HG03571 (cell line): ENCODE measurements at regions not wholly inside any gene's neighbourhood (a gene's known extent, or its start where the extent isn't known, plus 50 kb on each side); places are given as distances from the start of the nearest gene placed in this dataset.

ENCODE experiments used
- ATAC-seq: cut with Tn5 transposase; IDR thresholded peaks from one replicate; pipeline ENCODE4 v1.9.1; 2021; ENCODE audit not compliant: unreplicated experiment

- ATAC-seq = no peak
Measured at GRCh38 chr9:96040591-96041461, 165.3 kb downstream of the ERCC6L2 start.

- ATAC-seq = no peak
Measured at GRCh38 chr9:96038914-96039313, 163.4 kb downstream of the ERCC6L2 start.

GRCh38 chr9:96038271-96038670, 162.8 kb downstream of the ERCC6L2 start:
- ATAC-seq = no peak

DNA sequence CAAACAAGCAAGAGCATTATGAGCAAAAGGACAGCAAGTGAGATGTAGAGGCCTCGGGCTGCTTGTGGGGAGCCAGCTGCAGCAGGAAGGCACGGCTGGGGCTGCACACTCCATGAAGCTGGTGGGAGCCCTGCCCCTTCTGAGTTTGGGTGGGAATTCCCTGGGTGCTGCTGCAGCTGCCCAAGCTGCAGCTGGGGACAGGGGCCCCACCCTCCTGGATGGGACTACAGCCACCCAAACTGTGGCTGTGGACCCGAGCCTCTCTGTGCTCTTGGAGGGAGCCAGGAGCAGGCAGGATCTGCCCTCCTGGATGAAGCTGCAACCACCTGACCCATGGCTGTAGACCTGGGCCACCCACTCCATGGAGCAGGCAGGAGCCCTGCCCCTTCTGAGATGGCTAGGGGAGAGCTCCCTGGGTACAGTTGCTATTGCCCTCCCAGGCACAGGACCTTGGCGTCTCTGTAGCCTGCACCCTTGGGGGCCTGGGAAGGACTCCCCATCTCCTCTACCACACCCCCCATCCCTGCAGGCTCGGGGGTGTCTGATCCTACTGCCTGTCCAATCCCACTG, 159.1 kb downstream of the ERCC6L2 start:
- ATAC-seq = no peak

DNA sequence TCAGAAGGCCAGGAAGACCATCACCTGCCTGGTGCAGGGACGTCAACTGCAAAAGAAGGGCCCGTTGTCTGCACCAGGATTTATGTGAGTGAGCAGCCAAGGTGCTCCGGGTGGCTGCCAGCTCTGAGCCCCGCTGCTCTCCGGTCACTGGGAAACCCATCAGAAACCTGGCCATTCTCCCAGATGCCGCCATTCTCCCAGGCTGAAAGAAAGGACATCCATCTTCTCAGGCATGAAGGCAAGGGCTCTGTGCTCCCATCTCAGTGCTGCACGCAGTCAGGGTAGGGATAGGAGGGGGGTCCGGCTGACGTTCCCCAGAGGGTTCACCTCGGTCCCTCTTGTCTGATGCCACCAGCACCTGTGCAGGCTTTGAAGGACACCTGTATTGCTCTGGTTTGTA, 158.4 kb downstream of the ERCC6L2 start:
- no peak for ATAC-seq

- no peak for ATAC-seq
Measured at GRCh38 chr9:96031916-96032534, 156.5 kb downstream of the ERCC6L2 start.

DNA sequence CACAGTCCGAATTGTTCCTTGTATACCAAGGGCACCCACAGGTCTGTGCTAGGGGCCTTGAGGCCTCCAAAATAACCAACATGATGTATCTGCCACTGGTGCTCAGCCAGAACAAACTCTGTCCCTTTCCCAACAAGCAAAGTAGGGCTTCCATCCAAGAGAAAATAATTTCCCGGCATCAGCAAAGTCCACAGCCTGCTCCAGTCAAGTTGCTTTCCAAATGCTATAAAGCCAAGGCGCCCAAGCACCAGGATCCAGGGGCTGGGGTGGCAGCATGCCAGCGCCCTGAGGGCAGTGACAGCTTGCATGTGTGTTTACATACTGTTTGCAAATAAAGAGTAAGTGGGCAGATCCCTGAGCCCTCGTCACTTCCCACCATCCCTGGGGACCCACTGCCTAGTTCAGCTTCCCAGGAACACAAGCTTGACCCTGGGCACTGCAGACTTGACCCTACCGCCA, 155.9 kb downstream of the ERCC6L2 start:
- ATAC-seq = no peak

GRCh38 chr9:96029722-96030530, 154.4 kb downstream of the ERCC6L2 start:
- no peak for ATAC-seq

GRCh38 chr9:96027251-96028131, 152.0 kb downstream of the ERCC6L2 start:
- ATAC-seq = no peak

- no peak for ATAC-seq
Measured at GRCh38 chr9:96026655-96027213, 151.2 kb downstream of the ERCC6L2 start.

GRCh38 chr9:96025995-96026602, 150.6 kb downstream of the ERCC6L2 start:
- ATAC-seq = no peak

DNA sequence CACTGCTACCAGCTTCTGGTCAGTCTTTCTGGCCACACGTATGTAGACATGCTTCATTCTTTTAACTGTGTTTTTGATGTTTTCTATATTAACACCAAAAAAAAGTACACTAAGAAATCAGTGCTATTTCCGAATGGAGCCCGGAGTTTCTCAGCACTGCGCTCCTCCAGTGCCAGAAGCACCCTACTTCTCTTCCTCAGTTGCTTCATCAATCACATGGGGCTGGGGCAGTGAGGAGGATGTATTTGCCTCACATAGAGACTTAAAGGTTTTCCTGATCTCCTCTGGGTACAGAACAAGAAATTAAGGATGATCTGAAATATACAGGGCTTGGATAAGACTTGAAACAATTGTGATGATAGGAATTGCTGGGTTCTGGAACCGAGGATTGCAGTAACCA, 148.0 kb downstream of the ERCC6L2 start:
- ATAC-seq = no peak

DNA sequence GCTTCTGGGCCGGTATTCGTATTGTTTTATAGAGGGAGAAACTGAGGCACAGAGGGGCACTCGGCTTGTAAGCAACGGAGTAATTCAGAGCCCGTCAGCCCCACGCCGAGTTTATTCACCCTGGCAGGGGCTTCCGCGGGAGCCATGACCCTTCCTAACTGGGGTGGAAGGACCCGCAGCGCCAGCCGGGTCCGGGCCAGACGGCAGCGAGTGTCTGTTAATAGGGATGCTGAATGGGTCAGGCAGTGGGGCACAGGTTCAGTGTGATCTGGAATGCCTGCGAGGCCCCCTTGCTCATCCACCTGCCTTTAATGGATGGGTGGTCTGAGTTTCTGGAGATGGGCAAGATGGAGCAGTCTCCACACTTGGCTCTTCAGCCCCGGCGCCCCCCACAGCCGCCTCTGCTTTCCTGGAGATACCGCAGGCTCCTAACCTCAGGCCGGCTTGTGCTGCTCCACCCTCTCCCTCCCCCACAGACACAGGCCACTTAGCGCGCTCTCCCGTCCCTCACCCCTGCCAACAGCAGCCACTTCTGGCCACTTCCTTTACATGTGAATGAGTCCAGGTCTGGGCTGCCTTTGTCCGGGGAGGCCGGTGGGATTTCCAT, 147.1 kb downstream of the ERCC6L2 start:
- ATAC-seq = no peak

DNA sequence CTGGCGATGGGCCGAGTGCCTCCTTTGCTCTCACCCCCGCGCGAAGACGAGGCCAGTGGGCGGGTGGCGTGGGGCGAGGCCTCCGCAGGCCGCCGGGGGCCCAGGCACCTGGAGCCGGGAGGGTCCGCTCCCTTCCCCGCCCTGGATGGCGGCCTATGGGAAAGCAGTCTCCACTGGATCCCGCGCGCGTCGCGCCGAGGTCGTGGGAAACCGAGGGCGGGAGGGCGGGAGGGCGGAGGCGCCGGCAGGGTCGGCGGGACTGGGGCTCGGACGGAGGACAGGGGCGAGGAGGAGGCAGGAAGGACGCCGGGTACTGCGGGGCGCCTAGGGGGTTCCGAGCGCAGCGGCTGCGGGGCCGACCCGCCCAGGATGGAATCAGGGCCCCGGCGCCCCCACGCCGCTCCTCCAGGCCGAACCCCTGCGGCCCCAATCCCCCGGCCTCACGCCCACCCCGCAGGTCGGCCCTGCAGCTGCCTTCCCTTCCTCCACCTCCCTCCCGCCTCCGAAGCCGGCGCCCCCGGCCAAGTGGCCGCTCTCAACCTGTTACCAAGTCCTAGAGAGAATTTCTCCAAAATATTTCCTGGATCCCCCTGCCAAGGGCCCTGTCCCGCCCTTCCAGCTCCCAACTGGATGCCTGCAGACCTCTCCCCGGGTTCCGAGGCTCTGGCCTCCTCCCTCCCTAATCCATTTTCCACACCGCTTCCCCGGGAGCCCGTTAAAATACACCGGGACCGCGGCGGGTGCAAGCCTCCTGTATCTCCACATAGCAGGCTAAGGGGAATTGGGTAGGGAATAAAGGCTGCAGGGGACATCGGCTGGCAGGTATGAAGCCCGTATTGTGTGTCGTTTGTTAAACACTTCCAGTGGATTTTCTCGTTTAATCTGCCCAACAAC, 146.3 kb downstream of the ERCC6L2 start:
- ATAC-seq = no peak

- no peak for ATAC-seq
Measured at GRCh38 chr9:96020792-96021550, 145.5 kb downstream of the ERCC6L2 start.

- ATAC-seq = no peak
Measured at GRCh38 chr9:96020300-96020791, 144.9 kb downstream of the ERCC6L2 start.
